ENCODE measurements at regions not wholly inside any gene's neighbourhood (a gene's known extent, or its start where the extent isn't known, plus 50 kb on each side); places are given as distances from the start of the nearest gene placed in this dataset.
A peak's percentile ranks its signal among the peaks of the same experiment; 100 is the strongest.

GRCh38 chr6:4620284-4621151 is 155.7 kb upstream of the CDYL start:
- peaks cover 9 to 25% of the 10 kb centered on the region in 2 experiments; a peak in 3 of 5 replicates for H3K4me1 ChIP-seq (replicated peaks in 1 of 2; ENCODE audit: control insufficient read depth in 2 of 2, insufficient read depth in 2 of 2, low read length in 2 of 2)
- no peaks in the 10 kb centered on the region for H3K36me3 ChIP-seq (ENCODE audit: control insufficient read depth, insufficient read depth, low read length)
- in situ Hi-C loops (cut with MboI), result no loop called here
- BruUV-seq (replicated peaks), result no TSS peak
- ATAC-seq (peak; percentile 81), DNase-seq (ENCODE audit: extremely low read depth in 1 of 4, low spot score in 3 of 4) (peak; percentile 48 to 81 (median 60)), FAIRE-seq (peak; percentile 82)
- H3K9ac ChIP-seq (ENCODE audit: insufficient read depth in 1 of 2, low read depth in 2 of 2, low read length in 2 of 2), result no peak overlapping the region
- no peaks in the 10 kb centered on the region for H3K79me2 ChIP-seq (ENCODE audit: control insufficient read depth, insufficient read depth, low read length)
- 1% methylated on average over 12 of the region's 12 CpGs for WGBS (ENCODE audit: insufficient coverage, low coverage, missing lambda C conversion rate)
- H2AFZ ChIP-seq (ENCODE audit: low read depth, low read length), result peak overlapping the region; percentile 46
- H3K4me2 ChIP-seq (ENCODE audit: insufficient read depth, low read length), result peak overlapping the region; percentile 66
- H4K20me1 ChIP-seq (replicated peaks; ENCODE audit: control insufficient read depth, insufficient read depth, low read length), result no peaks in the 10 kb centered on the region
- H3K9me3 ChIP-seq (replicated peaks; ENCODE audit: control insufficient read depth, insufficient read depth, low read depth, low read length), result no peaks in the 10 kb centered on the region
- intact Hi-C loops (cut with micrococcal nuclease), result loop anchor here (5.0 kb wide), 1 partner anchor 317 kb away; no protein-coding TSS in a partner anchor
- no peak overlapping the region for H3K4me3 ChIP-seq
- ChIA-PET CTCF (ENCODE audit: low intra/inter-chr PET ratio) (no interaction called here), POLR2A (no interaction called here)
- H3K27ac ChIP-seq (ENCODE audit: extremely low read depth, low read depth, low read length), result peak overlapping the region; percentile 27; the same call in 1 of the 3 replicates
- H3K9me1 ChIP-seq (ENCODE audit: control insufficient read depth, insufficient read depth, low read length), result no peaks in the 10 kb centered on the region
- peaks cover 12 to 30% of the 10 kb centered on the region in 2 experiments for H3K27me3 ChIP-seq (ENCODE audit: control insufficient read depth in 2 of 2, insufficient read depth in 2 of 2, low read length in 2 of 2)
- TF ChIP-seq MTA2 (IDR thresholded peaks at IDR 0.05; ENCODE audit: low read depth) (peak; percentile 95), RCOR1 (IDR thresholded peaks at IDR 0.05; ENCODE audit: borderline replicate concordance in 1 of 2, low read depth in 2 of 2, low read length in 2 of 2) (peak; percentile 98 to 99), LCOR (CRISPR knock-in tag; IDR thresholded peaks at IDR 0.05) (peak; percentile 56; the same call in 1 of the 2 replicates), ZBTB2 (IDR thresholded peaks at IDR 0.05) (peak; percentile 65; the same call in 1 of the 2 replicates), PML (IDR thresholded peaks at IDR 0.05; ENCODE audit: low read length) (peak; percentile 95), MTA1 (IDR thresholded peaks at IDR 0.05; ENCODE audit: borderline replicate concordance) (peak; percentile 83; the same call in 1 of the 2 replicates), PHB2 (IDR thresholded peaks at IDR 0.05; ENCODE audit: low read depth) (peak; percentile 92), CTBP1 (IDR thresholded peaks at IDR 0.05; ENCODE audit: borderline replicate concordance) (peak; percentile 78), CBFA2T2 (conservative IDR thresholded peaks at IDR 0.05) (peak; percentile 98), RAD51 (IDR thresholded peaks at IDR 0.05; ENCODE audit: borderline replicate concordance, low read depth) (peak; percentile 26; the same call in 1 of the 2 replicates), RBBP5 (IDR thresholded peaks at IDR 0.05; ENCODE audit: borderline replicate concordance, insufficient read depth, low read length, poor library complexity, severe bottlenecking) (peak; percentile 62), JUND (IDR thresholded peaks at IDR 0.05; ENCODE audit: borderline replicate concordance, low read depth, low read length) (peak; percentile 38; the same call in 1 of the 2 replicates), JUND (tag; IDR thresholded peaks at IDR 0.05; ENCODE audit: borderline replicate concordance, low read depth, low read length) (peak; percentile 56; the same call in 2 of the 3 replicates), RUNX1 (IDR thresholded peaks at IDR 0.05; ENCODE audit: low read depth) (0 out of 2 replicates have a peak, but pooled peaks have one; percentile 39), ZNF3 (CRISPR knock-in tag; IDR thresholded peaks at IDR 0.05) (no peak), CHAMP1 (IDR thresholded peaks at IDR 0.05) (peak; percentile 84; the same call in 1 of the 2 replicates), HES1 (IDR thresholded peaks at IDR 0.05; ENCODE audit: low read depth) (peak; percentile 57; the same call in 1 of the 2 replicates)

All from K562 (cell line).